ENCODE measurements at regions not wholly inside any gene's neighbourhood (a gene's known extent, or its start where the extent isn't known, plus 50 kb on each side); places are given as distances from the start of the nearest gene placed in this dataset.
"Not testable (repeated sequence)": the region's sequence is repeated elsewhere in the genome, so short reads cannot be mapped to it uniquely, and the experiment has no call there.

DNA sequence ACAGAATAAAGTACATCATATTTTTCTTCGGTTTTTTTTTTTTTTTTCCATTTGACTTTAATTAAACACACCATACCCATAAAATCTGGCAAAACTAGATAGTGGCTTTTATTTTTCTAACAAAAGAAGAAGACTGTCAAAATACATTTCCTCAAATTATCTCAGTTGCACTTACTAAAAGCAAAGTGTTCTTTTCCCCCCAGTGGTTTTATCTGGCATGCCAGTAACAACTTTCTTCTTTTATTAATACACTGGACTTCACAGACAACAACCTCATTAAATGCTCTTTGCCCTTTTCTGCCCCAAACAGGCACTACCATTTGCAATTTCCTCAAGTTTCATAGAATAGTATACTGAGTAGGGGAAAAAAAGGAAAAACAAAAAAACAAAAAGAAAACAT is 1792.3 kb downstream of the EFNA5 start:
- TF ChIP-seq, protein P1, sequence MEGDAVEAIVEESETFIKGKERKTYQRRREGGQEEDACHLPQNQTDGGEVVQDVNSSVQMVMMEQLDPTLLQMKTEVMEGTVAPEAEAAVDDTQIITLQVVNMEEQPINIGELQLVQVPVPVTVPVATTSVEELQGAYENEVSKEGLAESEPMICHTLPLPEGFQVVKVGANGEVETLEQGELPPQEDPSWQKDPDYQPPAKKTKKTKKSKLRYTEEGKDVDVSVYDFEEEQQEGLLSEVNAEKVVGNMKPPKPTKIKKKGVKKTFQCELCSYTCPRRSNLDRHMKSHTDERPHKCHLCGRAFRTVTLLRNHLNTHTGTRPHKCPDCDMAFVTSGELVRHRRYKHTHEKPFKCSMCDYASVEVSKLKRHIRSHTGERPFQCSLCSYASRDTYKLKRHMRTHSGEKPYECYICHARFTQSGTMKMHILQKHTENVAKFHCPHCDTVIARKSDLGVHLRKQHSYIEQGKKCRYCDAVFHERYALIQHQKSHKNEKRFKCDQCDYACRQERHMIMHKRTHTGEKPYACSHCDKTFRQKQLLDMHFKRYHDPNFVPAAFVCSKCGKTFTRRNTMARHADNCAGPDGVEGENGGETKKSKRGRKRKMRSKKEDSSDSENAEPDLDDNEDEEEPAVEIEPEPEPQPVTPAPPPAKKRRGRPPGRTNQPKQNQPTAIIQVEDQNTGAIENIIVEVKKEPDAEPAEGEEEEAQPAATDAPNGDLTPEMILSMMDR (IDR thresholded peaks at IDR 0.05; ENCODE audit: low read depth, low read length, missing control alignments), result no peak
- in situ Hi-C loops (cut with HindIII; ENCODE audit: low sequenced_read_pairs), result no loop called here
- DNase-seq (ENCODE audit: low read depth), result no peak
- H3K4me3 ChIP-seq (ENCODE audit: low read depth, low read length), result no peak overlapping the region

DNA sequence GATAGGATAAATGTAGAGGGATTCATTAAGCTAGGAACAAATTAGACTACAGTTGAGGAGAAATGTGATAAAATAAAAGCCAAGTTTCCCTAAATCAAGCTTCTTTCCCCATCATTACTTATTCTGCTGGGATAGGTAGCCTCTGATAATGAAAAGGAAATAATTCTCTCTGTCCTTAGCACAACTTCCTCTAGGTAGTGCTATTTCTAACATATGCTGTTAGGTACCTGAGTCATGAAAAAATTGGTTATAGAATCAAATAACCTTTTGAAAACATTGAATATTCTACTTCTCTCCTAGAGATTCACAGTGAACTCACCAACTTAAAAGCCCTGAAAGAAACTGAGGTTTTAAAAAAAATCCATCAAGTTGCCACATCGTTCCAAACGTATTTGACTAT is 1793.1 kb downstream of the EFNA5 start:
- DNase-seq (ENCODE audit: low read depth), result no peak
- in situ Hi-C loops (cut with HindIII; ENCODE audit: low sequenced_read_pairs), result no loop called here
- H3K4me3 ChIP-seq (ENCODE audit: low read depth, low read length), result no peak overlapping the region
- TF ChIP-seq, protein P1 (IDR thresholded peaks at IDR 0.05; ENCODE audit: low read depth, low read length, missing control alignments), result no peak

DNA sequence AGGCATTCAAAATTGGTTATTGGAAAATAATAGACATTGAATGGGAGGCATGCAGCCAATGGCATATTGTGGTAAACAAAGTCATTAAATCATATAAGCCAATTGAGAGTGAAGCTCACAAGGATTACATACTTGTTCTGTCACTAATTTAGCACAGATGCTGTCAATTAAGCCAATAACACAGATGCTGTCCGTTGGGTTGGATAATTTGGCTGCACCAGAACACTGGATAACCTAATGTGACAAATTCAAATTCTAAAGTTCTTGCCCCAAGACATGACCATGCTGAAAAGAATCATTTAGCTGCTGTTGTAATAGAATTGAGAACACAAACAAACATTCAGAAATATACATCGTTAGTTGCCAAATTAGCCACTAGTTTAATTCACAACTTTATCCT is 1796.4 kb downstream of the EFNA5 start:
- H3K4me3 ChIP-seq (ENCODE audit: low read depth, low read length), result no peak overlapping the region
- TF ChIP-seq, protein P1 (IDR thresholded peaks at IDR 0.05; ENCODE audit: low read depth, low read length, missing control alignments), result no peak
- no peak for DNase-seq (ENCODE audit: low read depth)
- in situ Hi-C loops (cut with HindIII; ENCODE audit: low sequenced_read_pairs), result no loop called here

DNA sequence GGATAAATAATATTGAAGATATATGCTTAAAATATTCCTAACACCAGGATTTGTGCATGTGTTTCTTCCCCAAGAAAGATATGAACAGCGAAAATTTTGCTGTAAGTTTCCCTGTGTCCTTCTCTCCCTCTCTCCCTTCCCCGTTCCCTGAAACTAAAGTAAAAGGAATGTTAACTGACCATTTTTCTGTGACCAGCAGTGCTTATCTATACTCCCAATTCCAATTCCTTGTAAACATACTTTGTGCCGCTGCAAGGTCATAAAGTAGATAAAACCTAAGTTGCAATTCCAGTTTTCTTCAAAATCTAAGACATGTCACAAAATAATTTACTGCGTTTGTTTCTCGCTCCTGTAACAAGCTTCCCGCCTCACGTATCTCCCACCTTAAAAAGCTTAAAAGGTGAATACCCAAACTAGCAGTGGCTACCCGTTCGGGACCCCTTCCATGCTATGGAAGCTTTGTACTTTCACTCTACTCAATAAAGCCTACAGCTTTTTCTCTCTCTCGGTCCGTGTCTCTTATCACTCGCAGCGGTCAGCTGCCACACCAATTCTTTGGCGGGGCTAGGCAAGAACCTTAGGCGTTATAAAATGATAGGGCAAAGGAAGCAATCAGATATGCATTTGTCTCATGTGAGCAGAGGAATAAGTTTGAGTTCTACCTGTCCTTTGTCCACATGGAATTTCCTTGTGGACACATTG is 1798.0 kb downstream of the EFNA5 start:
- H3K4me3 ChIP-seq (ENCODE audit: low read depth, low read length), result no peak overlapping the region
- TF ChIP-seq, protein P1 (IDR thresholded peaks at IDR 0.05; ENCODE audit: low read depth, low read length, missing control alignments), result no peak
- no peak for DNase-seq (ENCODE audit: low read depth)
- in situ Hi-C loops (cut with HindIII; ENCODE audit: low sequenced_read_pairs), result no loop called here

DNA sequence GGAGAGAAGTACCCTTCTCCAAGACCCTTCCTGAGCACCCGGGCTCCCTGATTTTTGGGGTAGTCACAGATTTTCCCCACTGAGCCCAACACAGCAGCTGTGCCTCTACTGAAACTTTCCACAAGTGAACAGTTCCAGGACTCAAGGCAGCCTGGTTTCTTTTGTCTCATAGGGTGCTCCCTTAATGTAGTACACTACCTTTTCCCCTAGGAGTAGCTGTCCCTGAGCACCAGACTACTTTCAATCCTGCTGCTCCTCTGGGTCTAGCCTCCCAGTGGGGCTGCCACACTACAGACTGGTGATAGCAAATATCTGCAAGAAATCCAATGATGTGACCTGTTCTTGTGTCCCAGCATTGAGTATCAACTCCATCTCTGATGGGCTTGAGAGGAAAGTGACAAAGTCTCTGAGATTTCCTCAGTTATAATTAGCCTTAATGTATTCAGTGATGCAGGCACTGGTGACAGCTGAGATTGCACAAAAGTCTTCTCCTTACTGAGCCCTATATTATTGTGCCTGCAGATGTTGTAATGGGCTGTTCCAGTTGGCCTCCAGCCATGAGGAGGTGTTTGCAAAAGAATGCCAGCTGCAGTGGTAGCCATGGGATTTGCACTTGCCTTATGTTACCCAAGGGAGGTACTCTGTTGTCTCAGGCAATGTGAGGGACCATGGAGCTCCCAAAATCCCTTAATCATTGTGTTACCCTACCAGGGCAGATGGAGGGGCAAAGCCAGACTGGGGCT is 1802.5 kb downstream of the EFNA5 start:
- TF ChIP-seq, protein P1 (IDR thresholded peaks at IDR 0.05; ENCODE audit: low read depth, low read length, missing control alignments), result no peak
- in situ Hi-C loops (cut with HindIII; ENCODE audit: low sequenced_read_pairs), result no loop called here
- no peak overlapping the region for H3K4me3 ChIP-seq (ENCODE audit: low read depth, low read length)
- no peak for DNase-seq (ENCODE audit: low read depth)

DNA sequence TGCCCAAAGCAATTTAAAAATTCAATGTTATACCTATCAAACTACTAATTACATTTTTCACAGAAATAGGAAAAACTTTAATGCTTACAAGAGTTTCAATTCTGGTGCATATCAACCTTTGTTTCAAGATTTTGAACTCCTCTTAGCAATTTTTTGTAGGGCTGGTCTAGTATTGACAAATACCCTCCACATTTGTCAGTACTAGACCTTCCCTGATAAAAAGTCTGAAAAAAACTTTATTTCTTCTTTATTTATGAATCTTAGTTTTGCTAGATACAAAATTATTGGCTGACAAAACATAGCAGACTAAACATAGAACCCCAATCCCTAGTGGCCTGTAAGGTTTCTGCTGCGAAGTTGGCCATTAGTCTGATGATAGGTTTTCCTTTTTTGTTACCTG is 1804.9 kb downstream of the EFNA5 start:
- no peak for DNase-seq (ENCODE audit: low read depth)
- H3K4me3 ChIP-seq (ENCODE audit: low read depth, low read length), result no peak overlapping the region
- TF ChIP-seq, protein P1 (IDR thresholded peaks at IDR 0.05; ENCODE audit: low read depth, low read length, missing control alignments), result no peak
- in situ Hi-C loops (cut with HindIII; ENCODE audit: low sequenced_read_pairs), result no loop called here

DNA sequence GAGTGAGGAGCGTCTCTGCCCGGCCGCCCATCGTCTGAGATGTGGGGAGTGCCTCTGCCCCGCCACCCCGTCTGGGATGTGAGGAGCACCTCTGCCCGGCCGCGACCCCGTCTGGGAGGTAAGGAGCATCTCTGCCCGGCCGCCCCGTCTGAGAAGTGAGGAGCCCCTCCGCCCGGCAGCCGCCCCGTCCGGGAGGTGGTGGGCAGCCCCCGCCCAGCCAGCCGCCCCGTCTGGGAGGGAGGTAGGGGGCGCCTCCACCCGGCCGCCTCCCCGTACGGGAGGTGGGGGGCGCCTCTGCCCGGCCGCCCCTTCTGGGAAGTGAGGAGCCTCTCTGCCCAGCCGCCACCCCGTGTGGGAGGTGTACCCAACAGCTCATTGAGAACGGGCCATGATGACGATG is 1811.4 kb downstream of the EFNA5 start:
- H3K4me3 ChIP-seq (ENCODE audit: low read depth, low read length); DNase-seq (ENCODE audit: low read depth); in situ Hi-C loops (cut with HindIII; ENCODE audit: low sequenced_read_pairs): not testable (repeated sequence)
